Stomach (tissue), 8 donors: ENCODE measurements at regions not wholly inside any gene's neighbourhood (a gene's known extent, or its start where the extent isn't known, plus 50 kb on each side); places are given as distances from the start of the nearest gene placed in this dataset.
A peak's percentile ranks its signal among the peaks of the same experiment; 100 is the strongest.

Experiments used
- DNase-seq, 2 donors: peaks; one replicate each; pipeline versions ENCODE4 v3.0.0 to v3.0.0-alpha.2; 2013 to 2019
- H3K27ac ChIP-seq, 5 donors: fragments of 200-600 bp in 4 of 5; sonication (generic) in 4 of 5; one replicate each; pipeline ENCODE4 v1.5.1; 2013 to 2019; ENCODE audit warnings: mild to moderate bottlenecking in 1 of 5, moderate library complexity in 1 of 5
- H3K27me3 ChIP-seq, 3 donors: fragments of 200-600 bp; sonication (generic); one replicate each; pipeline ENCODE4 v1.5.1; 2017 to 2019; ENCODE audit warnings: mixed run types in 1 of 3
- H3K36me3 ChIP-seq, 4 donors: fragments of 200-600 bp; sonication (generic); 1 replicate in 3 of 4; 2 replicates in 1 of 4; pipeline ENCODE4 v1.5.1; 2016 to 2019
- H3K4me1 ChIP-seq, 4 donors: fragments of 200-600 bp; sonication (generic); one replicate each; pipeline ENCODE4 v1.5.1; 2016 to 2019
- H3K4me3 ChIP-seq, 4 donors: fragments of 200-600 bp; sonication (generic) in 3 of 4; one replicate each; pipeline ENCODE4 v1.5.1; 2016 to 2019; ENCODE audit warnings: mild to moderate bottlenecking in 1 of 4
- H3K9me3 ChIP-seq, 4 donors: fragments of 200-600 bp; sonication (generic); one replicate each; pipeline ENCODE4 v1.5.1; 2016 to 2019
- EP300 ChIP-seq: sonication (generic); formaldehyde crosslinking; IDR thresholded peaks from one replicate; pipeline ENCODE4 v1.6.1; 2017; ENCODE audit warnings: antibody characterized with exemption
- POLR2A ChIP-seq, 4 donors: fragments of 450-650 bp; IDR thresholded peaks; one replicate each; pipeline ENCODE4 v1.6.1; 2016; ENCODE audit warnings: antibody characterized with exemption in 4 of 4, control low read depth in 2 of 4, mild to moderate bottlenecking in 1 of 4, moderate library complexity in 1 of 4
- POLR2AphosphoS5 ChIP-seq, 3 donors: sonication (generic); formaldehyde crosslinking; IDR thresholded peaks; one replicate each; pipeline ENCODE4 v1.6.1; 2016; ENCODE audit warnings: antibody characterized with exemption in 3 of 3
- WGBS, 5 donors: extraction: QIAGEN DNeasy Blood & Tissue Kit in 3 of 5; methylation state at CpG; one replicate each; pipeline versions ENCODE4 v1.1.5 to v1.1.7; 2013 to 2018; 5-methylcytosine and 5-hydroxymethylcytosine counted together
- intact Hi-C: fragments of 100-400 bp; cut with DNase I; formaldehyde crosslinking; loops from one replicate; pipeline ENCODE4 v1.15.1; 2023; ENCODE audit warnings: low total_unique reads
- TF ChIP-seq, protein P1 (sequence below), 7 experiments: fragments of 450-650 bp in 4 of 7; fragments of 200-600 bp in 3 of 7; sonication (generic) in 3 of 7; IDR thresholded peaks; one replicate each; pipeline ENCODE4 v1.5.1; 2016 to 2019; ENCODE audit warnings: antibody characterized with exemption in 7 of 7, control low read depth in 2 of 7, mild to moderate bottlenecking in 1 of 7
- donor health status: healthy with polysubstance abuse.
- donor health status: Bipolar disorder and iron deficiency.
- donor health status: healthy.

- H3K27ac ChIP-seq = no peak overlapping the region
- no peak for DNase-seq
- no peaks in the 10 kb centered on the region for H3K36me3 ChIP-seq
- no peak overlapping the region for H3K4me3 ChIP-seq
- H3K9me3 ChIP-seq = no peaks in the 10 kb centered on the region
- intact Hi-C loops = no loop called here
- no peaks in the 10 kb centered on the region for H3K27me3 ChIP-seq
- no peak for TF ChIP-seq EP300
- TF ChIP-seq POLR2A (IDR thresholded peaks at IDR 0.05) = no peak
- no peak for TF ChIP-seq POLR2AphosphoS5 (IDR thresholded peaks at IDR 0.05)
- TF ChIP-seq, protein P1, sequence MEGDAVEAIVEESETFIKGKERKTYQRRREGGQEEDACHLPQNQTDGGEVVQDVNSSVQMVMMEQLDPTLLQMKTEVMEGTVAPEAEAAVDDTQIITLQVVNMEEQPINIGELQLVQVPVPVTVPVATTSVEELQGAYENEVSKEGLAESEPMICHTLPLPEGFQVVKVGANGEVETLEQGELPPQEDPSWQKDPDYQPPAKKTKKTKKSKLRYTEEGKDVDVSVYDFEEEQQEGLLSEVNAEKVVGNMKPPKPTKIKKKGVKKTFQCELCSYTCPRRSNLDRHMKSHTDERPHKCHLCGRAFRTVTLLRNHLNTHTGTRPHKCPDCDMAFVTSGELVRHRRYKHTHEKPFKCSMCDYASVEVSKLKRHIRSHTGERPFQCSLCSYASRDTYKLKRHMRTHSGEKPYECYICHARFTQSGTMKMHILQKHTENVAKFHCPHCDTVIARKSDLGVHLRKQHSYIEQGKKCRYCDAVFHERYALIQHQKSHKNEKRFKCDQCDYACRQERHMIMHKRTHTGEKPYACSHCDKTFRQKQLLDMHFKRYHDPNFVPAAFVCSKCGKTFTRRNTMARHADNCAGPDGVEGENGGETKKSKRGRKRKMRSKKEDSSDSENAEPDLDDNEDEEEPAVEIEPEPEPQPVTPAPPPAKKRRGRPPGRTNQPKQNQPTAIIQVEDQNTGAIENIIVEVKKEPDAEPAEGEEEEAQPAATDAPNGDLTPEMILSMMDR (IDR thresholded peaks at IDR 0.05) = no peak
- H3K4me1 ChIP-seq = no peaks in the 10 kb centered on the region
Observed at GRCh38 chr3:157914882-157915281, 191.3 kb downstream of the SHOX2 start.

DNA sequence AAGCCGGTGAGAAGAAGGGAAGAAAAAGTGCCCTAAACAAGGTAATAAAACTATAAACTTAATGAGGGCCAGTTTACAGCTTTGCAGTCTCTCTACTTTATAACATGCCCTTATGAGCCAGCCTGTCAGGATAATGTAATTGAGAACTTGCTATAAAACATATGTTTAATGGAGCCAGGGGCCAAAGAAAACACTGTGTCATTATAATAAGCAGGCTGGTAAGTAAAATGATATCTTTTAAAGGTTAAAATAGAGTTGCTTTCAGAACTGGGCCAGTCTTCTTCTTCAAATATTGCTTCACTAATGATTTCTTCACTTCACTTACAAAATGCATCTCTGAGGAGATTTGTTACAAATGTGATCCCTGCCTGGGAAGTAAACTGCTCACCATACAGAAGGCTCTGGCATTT, 192.5 kb downstream of the SHOX2 start:
- no peak for DNase-seq
- WGBS, 5 donors = 36 to 76% (median 50%) methylated on average over 1 of the region's 1 CpG
- Histone ChIP-seq H3K4me3 (no peak overlapping the region), H3K4me1 (no peaks in the 10 kb centered on the region), H3K27ac (no peak overlapping the region), H3K9me3 (no peaks in the 10 kb centered on the region), H3K36me3 (no peaks in the 10 kb centered on the region), H3K27me3 (no peaks in the 10 kb centered on the region)
- TF ChIP-seq POLR2A (IDR thresholded peaks at IDR 0.05) (no peak), EP300 (no peak), POLR2AphosphoS5 (IDR thresholded peaks at IDR 0.05) (no peak)
- TF ChIP-seq, protein P1 (IDR thresholded peaks at IDR 0.05) = no peak
- intact Hi-C loops = no loop called here

DNA sequence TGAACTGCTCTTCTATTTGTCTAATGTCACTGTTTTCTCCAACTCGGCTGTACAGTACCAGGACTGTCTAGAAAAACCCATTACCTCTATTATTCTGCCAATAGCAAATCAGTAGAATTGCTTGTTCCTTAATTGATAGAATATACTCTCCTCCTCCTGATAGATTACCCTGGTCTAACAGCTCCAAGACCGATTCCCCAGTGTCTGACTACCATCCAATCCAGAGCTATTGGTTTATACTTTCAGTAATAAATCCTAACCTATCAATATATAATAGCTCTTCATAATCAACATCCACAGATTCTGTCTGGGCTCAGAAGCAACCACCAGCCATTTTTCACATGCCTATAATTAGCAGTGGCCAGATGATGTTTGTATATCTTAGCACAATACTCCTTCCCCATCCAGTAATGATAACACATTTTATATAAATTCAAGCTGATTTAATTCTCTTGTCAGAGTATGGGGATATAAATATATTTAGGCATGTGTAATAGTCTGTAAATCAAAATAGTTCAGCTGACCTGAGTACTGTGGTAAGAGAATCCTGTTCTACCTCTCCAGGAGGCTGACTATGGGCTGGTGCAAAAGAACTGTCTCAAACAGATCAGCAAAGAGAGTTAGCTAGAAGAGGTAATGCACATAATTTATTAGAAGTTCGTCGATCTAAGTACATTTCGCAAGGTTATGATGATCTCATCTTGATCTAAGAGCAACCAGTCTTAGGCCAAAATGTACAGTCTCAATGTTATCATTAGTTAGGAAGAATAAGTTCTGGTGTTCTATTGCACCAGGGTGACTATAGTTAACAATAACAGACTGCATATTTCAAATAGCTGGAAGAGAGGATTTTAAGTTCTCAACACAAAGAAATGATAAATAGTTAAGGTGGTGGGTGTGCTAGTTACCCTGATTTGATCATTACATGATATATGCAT, 193.4 kb downstream of the SHOX2 start:
- intact Hi-C loops = no loop called here
- no peak for DNase-seq
- 69 to 81% (median 79%) methylated on average over 5 of the region's 5 CpGs for WGBS, 5 donors
- TF ChIP-seq POLR2A (IDR thresholded peaks at IDR 0.05) = no peak
- TF ChIP-seq POLR2AphosphoS5 (IDR thresholded peaks at IDR 0.05) = no peak
- TF ChIP-seq EP300 = no peak
- TF ChIP-seq, protein P1 (IDR thresholded peaks at IDR 0.05) = no peak
- Histone ChIP-seq H3K27me3 (no peaks in the 10 kb centered on the region), H3K9me3 (no peaks in the 10 kb centered on the region), H3K36me3 (no peaks in the 10 kb centered on the region), H3K4me1 (no peaks in the 10 kb centered on the region), H3K4me3 (no peak overlapping the region), H3K27ac (no peak overlapping the region)

DNA sequence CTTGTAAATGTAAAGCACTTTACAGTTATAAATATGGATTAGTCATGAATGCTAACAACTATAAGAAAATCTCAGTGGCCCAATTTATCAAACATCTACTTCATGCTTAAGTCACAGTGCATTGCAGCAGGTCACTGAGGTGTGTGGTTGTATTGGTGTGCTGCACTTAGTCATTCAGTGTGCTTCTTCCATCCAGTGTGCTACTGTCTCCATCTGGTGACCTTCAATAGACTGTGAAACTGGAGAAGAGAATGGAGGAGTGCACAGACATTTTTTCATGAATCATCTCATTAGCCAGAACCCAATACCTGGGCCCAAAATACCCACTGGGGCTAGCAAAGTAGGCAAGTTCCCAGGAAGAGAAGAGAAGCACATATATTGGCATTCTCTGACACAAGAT, 199.6 kb downstream of the SHOX2 start:
- peak in 1 of 2 donors; percentile 7 for DNase-seq
- Histone ChIP-seq H3K27ac (no peak overlapping the region), H3K27me3 (no peaks in the 10 kb centered on the region), H3K4me1 (no peaks in the 10 kb centered on the region), H3K9me3 (peaks cover 0 to 13% (median 10%) of the 10 kb centered on the region in 4 donors), H3K36me3 (no peaks in the 10 kb centered on the region), H3K4me3 (no peak overlapping the region)
- intact Hi-C loops = no loop called here
- TF ChIP-seq POLR2AphosphoS5 (IDR thresholded peaks at IDR 0.05) (no peak), POLR2A (IDR thresholded peaks at IDR 0.05) (no peak), EP300 (no peak)
- TF ChIP-seq, protein P1 (IDR thresholded peaks at IDR 0.05) = no peak
